ENCODE measurements at regions not wholly inside any gene's neighbourhood (a gene's known extent, or its start where the extent isn't known, plus 50 kb on each side); places are given as distances from the start of the nearest gene placed in this dataset.

- no peak for TF ChIP-seq CTCF (IDR thresholded peaks at IDR 0.05)
- TF ChIP-seq POLR2AphosphoS5 (IDR thresholded peaks at IDR 0.05) = no peak
- TF ChIP-seq EP300 (IDR thresholded peaks at IDR 0.05; ENCODE audit: low read depth) = no peak
Measured at GRCh38 chr3:69462022-69462825, 76.3 kb upstream of the FRMD4B start.

All from transverse colon (tissue), 4 donors.